MM.1S (cell line): ENCODE measurements at regions not wholly inside any gene's neighbourhood (a gene's known extent, or its start where the extent isn't known, plus 50 kb on each side); places are given as distances from the start of the nearest gene placed in this dataset.

Experiments used
- EZH2 ChIP-seq: fragments of 300-600 bp; sonication (generic); optimal IDR thresholded peaks from 2 replicates; pipeline ENCODE3; 2017; ENCODE audit warnings: low read depth, mild to moderate bottlenecking, antibody characterized with exemption, low read length, mixed read lengths
- EZH2phosphoT487 ChIP-seq: fragments of 300-600 bp; sonication (generic); IDR thresholded peaks from 2 replicates; pipeline ENCODE4 v1.6.1; 2018; ENCODE audit warnings: antibody characterized with exemption, low read length
- TF ChIP-seq, protein P1 (sequence below): fragments of 300-600 bp; sonication (generic); IDR thresholded peaks from 2 replicates; pipeline ENCODE4 v1.5.1; 2016; ENCODE audit warnings: antibody characterized with exemption, low read length, mixed read lengths

DNA sequence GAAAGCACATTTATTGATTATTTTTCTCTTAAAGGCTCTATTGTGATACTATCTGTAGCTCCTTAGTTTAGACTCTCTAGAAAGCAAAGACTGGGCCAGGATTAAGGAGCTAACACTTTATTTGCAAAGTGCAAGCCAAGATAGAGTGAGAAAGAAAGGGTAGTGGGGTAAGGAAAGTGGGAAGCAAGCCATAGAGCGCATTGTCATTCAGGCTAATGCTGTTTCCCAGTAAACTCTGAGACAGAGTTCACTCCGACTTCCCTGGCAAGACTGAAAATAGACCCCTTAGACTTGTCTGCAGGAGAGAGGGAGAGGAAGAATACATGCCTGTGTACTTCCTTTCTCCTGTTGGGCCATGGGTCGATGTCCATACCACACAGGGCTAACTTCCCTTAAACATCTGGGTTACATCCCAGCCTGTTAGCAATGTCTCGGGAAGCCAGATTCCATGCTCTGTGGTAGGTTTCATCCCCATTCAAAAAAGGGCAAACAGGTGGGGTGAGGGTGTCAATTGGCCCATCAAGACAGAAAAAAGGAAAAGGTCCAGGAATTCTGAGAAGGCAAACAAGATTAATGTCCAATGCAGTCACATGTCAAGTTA lies 875.8 kb upstream of the CELF2 start:
- TF ChIP-seq, protein P1, sequence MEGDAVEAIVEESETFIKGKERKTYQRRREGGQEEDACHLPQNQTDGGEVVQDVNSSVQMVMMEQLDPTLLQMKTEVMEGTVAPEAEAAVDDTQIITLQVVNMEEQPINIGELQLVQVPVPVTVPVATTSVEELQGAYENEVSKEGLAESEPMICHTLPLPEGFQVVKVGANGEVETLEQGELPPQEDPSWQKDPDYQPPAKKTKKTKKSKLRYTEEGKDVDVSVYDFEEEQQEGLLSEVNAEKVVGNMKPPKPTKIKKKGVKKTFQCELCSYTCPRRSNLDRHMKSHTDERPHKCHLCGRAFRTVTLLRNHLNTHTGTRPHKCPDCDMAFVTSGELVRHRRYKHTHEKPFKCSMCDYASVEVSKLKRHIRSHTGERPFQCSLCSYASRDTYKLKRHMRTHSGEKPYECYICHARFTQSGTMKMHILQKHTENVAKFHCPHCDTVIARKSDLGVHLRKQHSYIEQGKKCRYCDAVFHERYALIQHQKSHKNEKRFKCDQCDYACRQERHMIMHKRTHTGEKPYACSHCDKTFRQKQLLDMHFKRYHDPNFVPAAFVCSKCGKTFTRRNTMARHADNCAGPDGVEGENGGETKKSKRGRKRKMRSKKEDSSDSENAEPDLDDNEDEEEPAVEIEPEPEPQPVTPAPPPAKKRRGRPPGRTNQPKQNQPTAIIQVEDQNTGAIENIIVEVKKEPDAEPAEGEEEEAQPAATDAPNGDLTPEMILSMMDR = no peak
- no peak for TF ChIP-seq EZH2
- no peak for TF ChIP-seq EZH2phosphoT487
